Natural killer cell (primary cell): ENCODE measurements at regions not wholly inside any gene's neighbourhood (a gene's known extent, or its start where the extent isn't known, plus 50 kb on each side); places are given as distances from the start of the nearest gene placed in this dataset.

ENCODE experiments used
- ATAC-seq, 3 donors: fragments of 150-1000 bp in 2 of 3; fragments of 200-7000 bp in 1 of 3; cut with Tn5 transposase; 1 replicate in 1 of 3; 2 replicates in 2 of 3; pipeline ENCODE4 v1.10.0; 2021; ENCODE audit warnings: mild to moderate bottlenecking in 2 of 3, moderate library complexity in 2 of 3
- DNase-seq, 2 donors: peaks; one replicate each; pipeline versions ENCODE4 v3.0.0 to v3.0.0-alpha.2; 2013 to 2021; ENCODE audit warnings: mixed read lengths in 1 of 2
- H3K27ac ChIP-seq: one replicate; pipeline ENCODE4 v1.5.1; 2013; ENCODE audit warnings: mild to moderate bottlenecking, low read length
- H3K27me3 ChIP-seq: one replicate; pipeline ENCODE4 v1.6.1; 2013; ENCODE audit warnings: low read length; ENCODE audit not compliant: control insufficient read depth, insufficient read depth
- H3K36me3 ChIP-seq: one replicate; pipeline ENCODE4 v1.6.1; 2013; ENCODE audit warnings: low read length; ENCODE audit not compliant: control insufficient read depth, insufficient read depth
- H3K4me1 ChIP-seq: one replicate; pipeline ENCODE4 v1.6.1; 2013; ENCODE audit warnings: low read length; ENCODE audit not compliant: control insufficient read depth, insufficient read depth
- H3K4me3 ChIP-seq: one replicate; pipeline ENCODE4 v1.5.1; 2013; ENCODE audit warnings: low read length
- H3K9me3 ChIP-seq: one replicate; pipeline ENCODE4 v1.6.1; 2013; ENCODE audit warnings: low read length; ENCODE audit not compliant: control insufficient read depth, insufficient read depth
- H3K27ac Mint-ChIP-seq, 2 donors: one replicate each; pipeline ENCODE4 v1.8.0; 2022; ENCODE audit warnings: mild to moderate bottlenecking in 2 of 2, mixed read lengths in 2 of 2, moderate library complexity in 1 of 2
- H3K27me3 Mint-ChIP-seq, 2 donors: one replicate each; pipeline ENCODE4 v1.8.0; 2022; ENCODE audit warnings: low read depth in 2 of 2, mixed read lengths in 2 of 2
- H3K36me3 Mint-ChIP-seq: one replicate; pipeline ENCODE4 v1.8.0; 2022; ENCODE audit warnings: mixed read lengths
- H3K4me1 Mint-ChIP-seq, 2 donors: one replicate each; pipeline ENCODE4 v1.8.0; 2022; ENCODE audit warnings: mixed read lengths in 2 of 2
- H3K4me3 Mint-ChIP-seq: one replicate; pipeline ENCODE4 v1.8.0; 2022; ENCODE audit warnings: mild to moderate bottlenecking, moderate library complexity, mixed read lengths
- H3K9me3 Mint-ChIP-seq, 2 donors: one replicate each; pipeline ENCODE4 v1.8.0; 2022; ENCODE audit warnings: mixed read lengths in 2 of 2
- CTCF ChIP-seq: fragments of 200-600 bp; IDR thresholded peaks from one replicate; pipeline ENCODE4 v1.8.0; 2022; ENCODE audit warnings: antibody characterized with exemption
- WGBS: methylation state at CpG from one replicate; pipeline ENCODE4 v1.1.7; 2013; ENCODE audit warnings: missing lambda C conversion rate; ENCODE audit not compliant: insufficient coverage; 5-methylcytosine and 5-hydroxymethylcytosine counted together
- intact Hi-C: fragments of 100-400 bp; cut with micrococcal nuclease; formaldehyde crosslinking; loops from one replicate; pipeline ENCODE4 v1.14.2; 2022

GRCh38 chr5:155833287-155833686, 493.7 kb upstream of the SGCD start:
- Mint-ChIP-seq H3K36me3 (no peaks in the 10 kb centered on the region), H3K9me3 (no peaks in the 10 kb centered on the region), H3K4me1 (peaks cover 0 to 5% of the 10 kb centered on the region in 2 donors), H3K27me3 (no peaks in the 10 kb centered on the region), H3K27ac (no peak overlapping the region), H3K4me3 (no peak overlapping the region)
- no peak for ATAC-seq
- WGBS = 94% methylated on average over 1 of the region's 1 CpG
- intact Hi-C loops = loop anchor here (5.0 kb wide), 1 partner anchor 61 kb away; no protein-coding TSS in a partner anchor
- H3K27ac ChIP-seq = no peak overlapping the region
- no peak overlapping the region for H3K4me3 ChIP-seq
- peak in 1 of 2 donors; percentile 2 for DNase-seq
- no peaks in the 10 kb centered on the region for H3K9me3 ChIP-seq
- TF ChIP-seq CTCF = no peak
- H3K4me1 ChIP-seq = peaks cover 7% of the 10 kb centered on the region
- H3K27me3 ChIP-seq = no peaks in the 10 kb centered on the region
- H3K36me3 ChIP-seq = no peaks in the 10 kb centered on the region

DNA sequence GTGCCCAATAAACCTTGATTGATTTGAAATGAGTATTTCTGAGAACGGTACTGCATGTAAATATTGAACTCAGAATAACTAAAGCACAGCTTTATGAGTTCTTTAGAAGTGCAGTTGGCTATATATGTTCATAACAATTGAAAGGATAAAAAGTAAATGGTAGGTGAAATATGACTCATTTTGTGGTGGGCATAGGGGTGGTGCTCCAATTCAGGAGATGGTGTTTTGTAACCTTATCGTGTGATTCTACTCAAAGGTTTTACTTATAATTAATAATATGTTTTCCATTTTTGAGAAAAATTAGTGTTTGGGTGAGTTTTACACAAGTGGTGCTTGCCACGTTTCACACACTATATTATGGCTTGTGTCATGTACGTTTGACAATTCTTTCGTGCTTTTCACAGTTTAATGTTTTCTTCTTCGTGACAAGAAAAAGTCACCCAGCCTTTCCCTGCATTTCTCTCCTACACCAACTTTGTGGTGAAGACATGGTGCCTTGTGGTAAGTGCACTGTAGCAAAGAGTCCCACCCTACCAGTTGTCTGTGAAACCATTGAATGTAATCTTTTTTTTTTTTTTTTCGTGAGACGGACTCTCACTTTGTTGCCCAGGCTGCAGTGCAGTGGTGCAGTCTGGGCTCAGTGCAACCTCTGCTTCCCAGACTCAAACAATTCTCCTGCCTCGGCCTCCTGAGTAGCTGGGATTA, 492.5 kb upstream of the SGCD start:
- intact Hi-C loops = loop anchor here (5.0 kb wide), 1 partner anchor 62 kb away; no protein-coding TSS in a partner anchor
- no peak for TF ChIP-seq CTCF
- 81% methylated on average over 8 of the region's 9 CpGs for WGBS
- DNase-seq (peak in 1 of 2 donors; percentile 39), ATAC-seq (peak; percentile 37 to 63 (median 43))
- Mint-ChIP-seq H3K9me3 (no peaks in the 10 kb centered on the region), H3K27ac (peak overlapping the region in 1 of 2 donors; percentile 21), H3K4me1 (peaks cover 0 to 5% of the 10 kb centered on the region in 2 donors), H3K4me3 (no peak overlapping the region), H3K36me3 (no peaks in the 10 kb centered on the region), H3K27me3 (no peaks in the 10 kb centered on the region)
- Histone ChIP-seq H3K36me3 (no peaks in the 10 kb centered on the region), H3K4me3 (no peak overlapping the region), H3K27ac (no peak overlapping the region), H3K4me1 (peaks cover 7% of the 10 kb centered on the region), H3K9me3 (no peaks in the 10 kb centered on the region), H3K27me3 (no peaks in the 10 kb centered on the region)

DNA sequence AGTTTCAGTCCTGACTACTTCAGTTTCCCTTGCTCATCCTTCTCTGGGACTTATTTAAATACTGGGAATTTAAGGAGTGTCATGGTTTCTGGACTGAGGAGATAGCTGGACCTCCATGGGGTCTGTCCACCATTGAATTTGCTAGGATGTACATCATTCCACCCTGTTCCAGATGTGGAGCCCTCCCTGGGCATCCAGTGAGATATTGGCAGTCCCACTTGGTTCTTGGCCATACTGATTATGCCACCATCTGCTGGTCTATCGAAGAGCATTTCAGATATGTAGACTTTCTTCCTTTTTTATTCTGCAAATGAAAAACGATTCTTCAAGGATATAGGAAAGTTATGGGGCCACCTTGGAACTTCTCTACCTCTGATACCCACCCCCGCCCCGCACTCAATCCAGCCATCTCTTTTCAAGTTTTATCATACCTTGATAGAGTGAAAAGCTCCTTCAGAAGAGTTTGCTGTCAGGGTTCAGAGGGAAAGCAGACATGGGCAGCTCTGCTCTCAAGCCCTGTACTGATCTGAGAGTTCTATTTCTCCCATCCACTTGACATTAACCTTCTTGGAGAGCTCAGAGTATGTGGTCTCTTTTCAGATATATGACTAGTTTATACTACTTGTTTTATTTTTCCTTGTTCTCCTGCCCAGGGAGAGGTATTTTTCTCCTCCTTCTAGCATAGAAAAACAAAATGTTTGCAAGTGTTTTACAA, 490.7 kb upstream of the SGCD start:
- Mint-ChIP-seq H3K27me3 (no peaks in the 10 kb centered on the region), H3K4me1 (peaks cover 0 to 5% of the 10 kb centered on the region in 2 donors), H3K27ac (no peak overlapping the region), H3K36me3 (no peaks in the 10 kb centered on the region), H3K4me3 (no peak overlapping the region), H3K9me3 (no peaks in the 10 kb centered on the region)
- Histone ChIP-seq H3K4me3 (no peak overlapping the region), H3K9me3 (no peaks in the 10 kb centered on the region), H3K36me3 (no peaks in the 10 kb centered on the region), H3K27ac (no peak overlapping the region), H3K4me1 (peaks cover 7% of the 10 kb centered on the region), H3K27me3 (no peaks in the 10 kb centered on the region)
- DNase-seq (no peak), ATAC-seq (no peak)
- intact Hi-C loops = no loop called here
- no peak for TF ChIP-seq CTCF
- 63% methylated on average over 2 of the region's 4 CpGs for WGBS
